Neutrophil (primary cell): ENCODE measurements at regions not wholly inside any gene's neighbourhood (a gene's known extent, or its start where the extent isn't known, plus 50 kb on each side); places are given as distances from the start of the nearest gene placed in this dataset.

Source experiments
- H3K27ac ChIP-seq: fragments of 200-600 bp; sonication (generic); 2 replicates; pipeline ENCODE4 v1.5.1; 2016; ENCODE audit warnings: mild to moderate bottlenecking, moderate library complexity
- H3K27me3 ChIP-seq: fragments of 200-600 bp; sonication (generic); 2 replicates; pipeline ENCODE4 v1.6.0; 2016; ENCODE audit warnings: mild to moderate bottlenecking
- H3K36me3 ChIP-seq: fragments of 200-600 bp; sonication (generic); 2 replicates; pipeline ENCODE4 v1.5.1; 2017
- H3K4me1 ChIP-seq, 2 experiments: fragments of 200-600 bp in 1 of 2; sonication (generic) in 1 of 2; 1 replicate in 1 of 2; 2 replicates in 1 of 2; pipeline versions ENCODE4 v1.5.1 to v1.6.1; 2013 to 2016; ENCODE audit warnings: low read depth in 1 of 2, low read length in 1 of 2, mild to moderate bottlenecking in 1 of 2, moderate library complexity in 1 of 2; ENCODE audit not compliant: control insufficient read depth in 1 of 2, insufficient read depth in 1 of 2
- H3K4me3 ChIP-seq, 2 experiments: fragments of 200-600 bp in 1 of 2; sonication (generic) in 1 of 2; 1 replicate in 1 of 2; 2 replicates in 1 of 2; pipeline ENCODE4 v1.5.1; 2013 to 2016; ENCODE audit warnings: low read depth in 1 of 2, low read length in 1 of 2, mild to moderate bottlenecking in 1 of 2, moderate library complexity in 1 of 2
- H3K9me3 ChIP-seq: fragments of 200-600 bp; sonication (generic); 2 replicates; pipeline ENCODE4 v1.5.1; 2016
- TF ChIP-seq, protein P1 (sequence below): fragments of 200-600 bp; sonication (generic); IDR thresholded peaks from 2 replicates; pipeline ENCODE4 v1.5.1; 2016; ENCODE audit warnings: antibody characterized with exemption

DNA sequence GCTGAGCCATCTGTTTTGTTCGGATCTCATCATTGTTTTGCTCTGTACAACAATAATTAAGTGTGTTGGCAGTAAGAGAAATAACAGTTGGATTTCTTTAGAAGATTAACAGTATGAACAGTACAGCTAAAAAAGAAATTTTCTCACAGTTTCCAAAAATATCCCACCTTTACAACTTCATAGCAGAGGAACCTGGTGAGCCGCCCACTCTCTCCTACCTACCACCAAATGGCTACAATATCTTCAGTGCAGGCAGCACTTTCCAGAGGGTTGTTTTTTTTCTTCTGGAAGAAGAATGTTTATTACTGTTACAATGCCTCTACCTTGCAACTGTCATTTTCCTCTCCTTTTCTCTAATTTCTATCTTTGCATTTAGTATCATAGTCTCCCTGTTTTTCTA is 1577.5 kb upstream of the PRR20A start:
- no peaks in the 10 kb centered on the region for H3K36me3 ChIP-seq
- H3K27ac ChIP-seq, result no peak overlapping the region
- H3K27me3 ChIP-seq, result no peaks in the 10 kb centered on the region
- H3K9me3 ChIP-seq, result no peaks in the 10 kb centered on the region
- TF ChIP-seq, protein P1, sequence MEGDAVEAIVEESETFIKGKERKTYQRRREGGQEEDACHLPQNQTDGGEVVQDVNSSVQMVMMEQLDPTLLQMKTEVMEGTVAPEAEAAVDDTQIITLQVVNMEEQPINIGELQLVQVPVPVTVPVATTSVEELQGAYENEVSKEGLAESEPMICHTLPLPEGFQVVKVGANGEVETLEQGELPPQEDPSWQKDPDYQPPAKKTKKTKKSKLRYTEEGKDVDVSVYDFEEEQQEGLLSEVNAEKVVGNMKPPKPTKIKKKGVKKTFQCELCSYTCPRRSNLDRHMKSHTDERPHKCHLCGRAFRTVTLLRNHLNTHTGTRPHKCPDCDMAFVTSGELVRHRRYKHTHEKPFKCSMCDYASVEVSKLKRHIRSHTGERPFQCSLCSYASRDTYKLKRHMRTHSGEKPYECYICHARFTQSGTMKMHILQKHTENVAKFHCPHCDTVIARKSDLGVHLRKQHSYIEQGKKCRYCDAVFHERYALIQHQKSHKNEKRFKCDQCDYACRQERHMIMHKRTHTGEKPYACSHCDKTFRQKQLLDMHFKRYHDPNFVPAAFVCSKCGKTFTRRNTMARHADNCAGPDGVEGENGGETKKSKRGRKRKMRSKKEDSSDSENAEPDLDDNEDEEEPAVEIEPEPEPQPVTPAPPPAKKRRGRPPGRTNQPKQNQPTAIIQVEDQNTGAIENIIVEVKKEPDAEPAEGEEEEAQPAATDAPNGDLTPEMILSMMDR, result no peak
- H3K4me1 ChIP-seq, result no peaks in the 10 kb centered on the region
- H3K4me3 ChIP-seq, result no peak overlapping the region

DNA sequence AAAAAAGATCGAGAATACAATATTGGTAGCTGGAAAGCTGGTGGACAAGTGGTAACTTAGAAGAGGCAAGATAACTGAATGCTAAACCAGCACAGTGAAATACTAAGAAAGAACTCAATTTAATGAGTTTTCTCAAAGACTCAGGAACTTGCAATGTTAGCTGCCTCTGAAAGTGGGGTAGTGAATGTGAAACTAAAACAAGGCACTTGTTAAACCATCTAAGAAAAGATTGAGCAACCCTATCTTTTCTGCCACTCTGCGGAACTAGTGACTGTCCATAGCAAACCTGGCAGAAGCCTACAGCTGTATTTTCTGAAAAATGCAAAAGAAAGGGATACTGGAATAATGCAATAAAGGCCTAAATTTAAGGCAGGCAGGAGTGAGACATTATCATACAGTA is 1574.4 kb upstream of the PRR20A start:
- Histone ChIP-seq H3K4me1 (no peaks in the 10 kb centered on the region), H3K9me3 (no peaks in the 10 kb centered on the region), H3K36me3 (no peaks in the 10 kb centered on the region), H3K27me3 (no peaks in the 10 kb centered on the region), H3K4me3 (no peak overlapping the region), H3K27ac (no peak overlapping the region)
- TF ChIP-seq, protein P1, result no peak

DNA sequence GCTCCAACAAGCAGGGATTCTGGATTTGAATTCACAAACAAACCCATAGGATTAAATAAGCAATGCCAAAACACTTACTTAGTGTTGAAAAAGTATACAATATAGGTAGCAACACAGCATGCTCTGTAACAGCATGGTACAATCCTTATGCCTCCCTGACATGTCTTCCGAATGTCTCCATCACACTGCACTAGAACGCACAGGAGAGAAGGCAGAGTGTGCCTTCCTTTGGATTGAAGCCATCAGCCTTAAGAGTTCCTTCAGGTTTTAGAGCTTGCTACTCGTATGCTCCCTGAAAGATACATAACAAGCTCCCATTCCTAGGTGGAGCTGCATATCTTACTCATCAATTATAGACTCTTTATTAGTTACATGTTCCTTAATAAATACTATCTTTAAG is 1573.9 kb upstream of the PRR20A start:
- no peaks in the 10 kb centered on the region for H3K27me3 ChIP-seq
- H3K4me3 ChIP-seq, result no peak overlapping the region
- H3K9me3 ChIP-seq, result no peaks in the 10 kb centered on the region
- no peaks in the 10 kb centered on the region for H3K36me3 ChIP-seq
- TF ChIP-seq, protein P1, result no peak
- H3K27ac ChIP-seq, result no peak overlapping the region
- no peaks in the 10 kb centered on the region for H3K4me1 ChIP-seq

DNA sequence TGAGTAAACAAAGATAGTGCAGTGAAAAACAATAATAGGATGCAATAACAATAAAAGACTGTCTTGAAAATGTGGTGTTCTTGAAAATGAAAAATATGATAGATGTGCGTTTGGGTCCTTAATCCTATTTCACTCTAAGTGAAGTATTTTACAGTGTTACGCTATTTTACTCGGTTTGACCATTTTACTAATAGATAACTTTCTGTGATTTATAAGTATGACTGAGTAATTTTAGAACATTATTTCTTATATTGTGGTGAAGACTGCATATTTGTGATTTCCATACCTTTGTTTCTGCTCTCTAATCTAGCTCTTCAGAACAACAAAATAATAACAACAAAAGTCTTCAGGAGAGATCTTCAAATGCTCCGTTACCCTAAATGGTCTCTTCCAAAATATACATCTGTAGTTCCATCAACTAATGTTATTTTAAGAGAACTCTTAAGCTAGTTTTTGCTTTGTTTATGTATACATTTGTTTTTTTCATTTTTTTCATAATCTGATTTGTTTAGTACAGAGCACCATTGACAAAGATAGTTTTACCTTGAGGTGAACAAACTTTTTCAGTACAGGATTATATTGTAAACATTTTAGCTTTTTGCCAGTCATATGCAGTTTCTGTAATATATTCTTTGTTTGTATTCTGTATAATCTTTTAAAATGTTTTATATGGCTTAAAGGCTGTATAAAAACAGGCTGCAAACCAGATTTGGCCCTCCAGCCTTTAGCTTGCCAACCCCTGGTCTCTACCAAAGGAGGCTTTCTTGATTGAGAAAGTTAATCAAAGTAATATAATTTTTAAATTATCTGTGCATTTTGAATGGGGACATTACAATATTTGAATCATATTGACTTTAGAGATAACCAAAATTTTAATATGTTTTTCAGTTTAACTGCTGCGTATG is 1572.7 kb upstream of the PRR20A start:
- no peak overlapping the region for H3K27ac ChIP-seq
- no peaks in the 10 kb centered on the region for H3K27me3 ChIP-seq
- no peaks in the 10 kb centered on the region for H3K36me3 ChIP-seq

DNA sequence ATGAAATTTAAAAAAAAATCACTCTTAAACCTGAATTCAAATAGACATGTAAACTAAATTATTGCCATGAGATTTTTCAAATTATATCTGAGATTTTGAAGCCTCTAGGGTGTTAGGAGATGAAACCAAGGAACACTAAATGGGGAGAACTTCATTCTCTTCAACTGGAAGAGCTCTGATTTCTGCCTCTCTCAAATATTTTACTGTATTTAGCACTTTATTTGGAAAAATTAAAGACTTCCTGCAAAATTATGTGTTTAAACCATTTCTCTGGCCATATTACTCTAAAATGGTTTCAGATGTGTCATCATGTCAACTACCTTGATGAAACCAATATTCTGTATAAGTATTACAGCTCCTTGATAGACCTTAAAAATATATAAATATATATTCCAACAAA is 1571.6 kb upstream of the PRR20A start:
- TF ChIP-seq, protein P1, result no peak
- no peaks in the 10 kb centered on the region for H3K4me1 ChIP-seq
- no peak overlapping the region for H3K27ac ChIP-seq
- H3K36me3 ChIP-seq, result no peaks in the 10 kb centered on the region
- H3K4me3 ChIP-seq, result no peak overlapping the region
- H3K9me3 ChIP-seq, result no peaks in the 10 kb centered on the region
- H3K27me3 ChIP-seq, result no peaks in the 10 kb centered on the region

More for the DNA sequence above, 1572.7 kb upstream of the PRR20A start:
- no peaks in the 10 kb centered on the region for H3K9me3 ChIP-seq
- H3K4me1 ChIP-seq, result no peaks in the 10 kb centered on the region
- no peak overlapping the region for H3K4me3 ChIP-seq
- TF ChIP-seq, protein P1, result no peak
